Tibial artery (tissue), 4 donors: ENCODE measurements at regions not wholly inside any gene's neighbourhood (a gene's known extent, or its start where the extent isn't known, plus 50 kb on each side); places are given as distances from the start of the nearest gene placed in this dataset.

Source experiments
- DNase-seq, 2 donors: peaks; one replicate each; pipeline ENCODE4 v3.0.0-alpha.2; 2019
- H3K27ac ChIP-seq, 2 donors: fragments of 200-600 bp; sonication (generic) in 1 of 2; 1 replicate in 1 of 2; 2 replicates in 1 of 2; pipeline ENCODE4 v1.5.1; 2018 to 2019; ENCODE audit warnings: mild to moderate bottlenecking in 1 of 2
- H3K27me3 ChIP-seq, 2 donors: fragments of 200-600 bp; sonication (generic) in 1 of 2; one replicate each; pipeline versions ENCODE4 v1.5.1 to v1.6.0; 2016 to 2019
- H3K36me3 ChIP-seq, 3 donors: fragments of 200-600 bp; sonication (generic) in 2 of 3; one replicate each; pipeline ENCODE4 v1.5.1; 2016 to 2019; ENCODE audit warnings: mild to moderate bottlenecking in 2 of 3
- H3K4me1 ChIP-seq, 4 donors: fragments of 200-600 bp; sonication (generic) in 2 of 4; 1 replicate in 3 of 4; 2 replicates in 1 of 4; pipeline ENCODE4 v1.5.1; 2016 to 2019
- H3K4me3 ChIP-seq, 2 donors: fragments of 200-600 bp; sonication (generic) in 1 of 2; 1 replicate in 1 of 2; 2 replicates in 1 of 2; pipeline ENCODE4 v1.5.1; 2018 to 2019; ENCODE audit warnings: mild to moderate bottlenecking in 2 of 2
- H3K9me3 ChIP-seq, 3 donors: fragments of 200-600 bp; sonication (generic) in 1 of 3; one replicate each; pipeline ENCODE4 v1.5.1; 2016 to 2019
- CTCF ChIP-seq, 2 experiments: fragments of 200-600 bp in 1 of 2; fragments of 450-650 bp in 1 of 2; IDR thresholded peaks; one replicate each; pipeline ENCODE4 v1.5.1; 2017 to 2019; ENCODE audit warnings: antibody characterized with exemption in 2 of 2, mild to moderate bottlenecking in 1 of 2, moderate library complexity in 1 of 2
- intact Hi-C: fragments of 100-400 bp; cut with DNase I; formaldehyde crosslinking; loops from one replicate; pipeline ENCODE4 v1.15.0; 2023; ENCODE audit warnings: low total_unique reads

GRCh38 chr14:51445001-51445390, 204.9 kb downstream of the TMX1 start:
- intact Hi-C loops = no loop called here
- H3K27ac ChIP-seq = no peak overlapping the region

DNA sequence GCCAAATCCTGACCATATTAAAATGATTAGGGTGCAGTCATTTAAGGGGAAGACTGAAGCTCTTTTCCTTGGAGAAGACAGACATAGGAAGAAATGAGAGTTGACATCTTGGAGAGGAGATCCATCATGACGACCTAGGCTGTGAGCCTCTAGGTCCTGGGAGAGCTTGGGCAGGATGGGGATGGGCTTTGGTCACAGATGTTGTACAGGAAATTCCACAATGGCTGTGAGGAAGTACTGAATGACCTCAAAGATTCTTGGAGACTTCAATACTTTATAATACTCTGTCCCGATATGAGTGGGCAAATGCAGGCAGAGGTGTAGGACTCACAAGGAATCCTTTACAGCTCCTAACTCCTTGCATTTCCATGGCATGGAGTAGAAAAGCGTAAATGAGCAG, 204.9 kb upstream of the FRMD6 start:
- H3K4me3 ChIP-seq = no peak overlapping the region
- peaks cover 0 to 27% (median 14%) of the 10 kb centered on the region in 4 donors for H3K4me1 ChIP-seq
- intact Hi-C loops = no loop called here
- no peak for DNase-seq
- no peak for TF ChIP-seq CTCF (IDR thresholded peaks at IDR 0.05)
- no peaks in the 10 kb centered on the region for H3K27me3 ChIP-seq
- no peaks in the 10 kb centered on the region for H3K9me3 ChIP-seq
- H3K27ac ChIP-seq = no peak overlapping the region
- H3K36me3 ChIP-seq = no peaks in the 10 kb centered on the region

More at GRCh38 chr14:51445001-51445390, 204.9 kb downstream of the TMX1 start:
- no peaks in the 10 kb centered on the region for H3K36me3 ChIP-seq
- H3K27me3 ChIP-seq = no peaks in the 10 kb centered on the region
- H3K4me3 ChIP-seq = no peak overlapping the region
- no peak for DNase-seq
- no peaks in the 10 kb centered on the region for H3K9me3 ChIP-seq
- H3K4me1 ChIP-seq = peaks cover 0 to 27% (median 14%) of the 10 kb centered on the region in 4 donors
- TF ChIP-seq CTCF (IDR thresholded peaks at IDR 0.05) = no peak

- DNase-seq = no peak
- TF ChIP-seq CTCF (IDR thresholded peaks at IDR 0.05) = no peak
- H3K27ac ChIP-seq = no peak overlapping the region
- peaks cover 0 to 24% (median 14%) of the 10 kb centered on the region in 4 donors for H3K4me1 ChIP-seq
- H3K27me3 ChIP-seq = no peaks in the 10 kb centered on the region
- no peak overlapping the region for H3K4me3 ChIP-seq
- H3K36me3 ChIP-seq = no peaks in the 10 kb centered on the region
- intact Hi-C loops = no loop called here
- H3K9me3 ChIP-seq = no peaks in the 10 kb centered on the region
Observed at GRCh38 chr14:51447411-51447810, 204.3 kb upstream of the FRMD6 start.

DNA sequence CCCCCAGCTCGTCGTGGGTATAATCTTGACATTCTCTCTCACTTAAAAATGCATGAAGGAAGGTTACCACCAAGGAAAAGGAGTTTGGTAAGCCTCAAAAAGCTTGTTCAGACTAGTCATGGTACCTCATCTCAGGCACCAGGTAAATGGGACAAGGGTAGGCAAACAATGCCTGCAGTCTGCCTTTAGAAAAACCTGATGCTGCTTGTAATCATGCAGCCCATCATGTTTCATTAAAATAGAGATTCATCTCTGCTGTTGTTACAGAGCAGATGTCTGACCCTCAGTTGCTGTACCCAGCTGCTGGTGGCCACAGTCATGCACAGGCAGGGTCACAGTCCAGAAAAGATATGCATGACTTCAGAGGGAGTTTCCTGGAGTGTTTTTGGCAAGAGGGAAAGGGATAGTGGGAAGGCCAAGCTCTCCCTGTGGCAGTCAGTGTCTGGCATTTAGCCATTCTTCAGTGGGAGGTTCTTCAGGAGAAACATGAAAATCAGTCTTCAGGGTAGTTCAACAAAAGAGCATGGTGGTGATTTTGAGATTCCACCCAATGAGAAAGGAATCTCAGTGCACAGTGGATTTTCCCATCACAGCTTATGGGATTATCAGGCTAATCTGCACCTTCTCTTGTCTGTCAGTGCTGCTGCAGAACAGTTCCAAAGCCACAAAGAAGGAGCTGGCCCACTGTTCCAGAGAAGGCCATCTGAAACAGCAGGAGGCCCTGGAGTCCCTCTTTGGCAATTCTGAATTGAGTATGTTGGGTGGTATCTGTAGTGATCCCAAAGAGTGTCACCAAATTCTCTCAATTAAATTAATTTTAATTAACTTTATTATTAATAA, 202.7 kb upstream of the FRMD6 start:
- Histone ChIP-seq H3K4me3 (no peak overlapping the region), H3K27me3 (no peaks in the 10 kb centered on the region), H3K9me3 (no peaks in the 10 kb centered on the region), H3K4me1 (peaks cover 0 to 10% (median 4%) of the 10 kb centered on the region in 4 donors), H3K27ac (no peak overlapping the region), H3K36me3 (no peaks in the 10 kb centered on the region)
- no peak for DNase-seq
- intact Hi-C loops = no loop called here
- no peak for TF ChIP-seq CTCF (IDR thresholded peaks at IDR 0.05)

DNA sequence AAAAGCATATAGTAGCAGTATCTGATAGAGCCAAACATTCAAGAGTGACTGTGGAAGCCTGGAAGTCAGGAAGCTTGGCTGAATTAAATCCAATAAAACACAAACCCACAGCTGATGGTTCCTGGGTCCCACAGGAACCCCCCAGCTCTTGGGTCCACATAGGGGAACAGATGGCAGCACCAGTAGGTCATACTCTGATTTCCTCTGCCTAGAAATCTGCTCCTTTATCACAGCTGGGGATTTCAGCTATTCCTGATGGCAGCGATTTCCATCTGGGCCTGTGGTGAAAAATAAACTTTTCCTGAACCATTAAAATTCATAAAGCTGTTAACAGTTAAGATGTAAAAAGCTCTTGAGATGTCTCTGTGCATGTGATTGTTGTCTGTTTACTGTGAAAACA, 202.0 kb upstream of the FRMD6 start:
- DNase-seq = no peak
- H3K27me3 ChIP-seq = no peaks in the 10 kb centered on the region
- H3K36me3 ChIP-seq = no peaks in the 10 kb centered on the region
- no peak overlapping the region for H3K27ac ChIP-seq
- intact Hi-C loops = no loop called here
- no peak overlapping the region for H3K4me3 ChIP-seq
- TF ChIP-seq CTCF (IDR thresholded peaks at IDR 0.05) = no peak
- H3K4me1 ChIP-seq = peaks cover 0 to 10% (median 4%) of the 10 kb centered on the region in 4 donors
- H3K9me3 ChIP-seq = no peaks in the 10 kb centered on the region
